GM18517 (cell line): ENCODE measurements at regions not wholly inside any gene's neighbourhood (a gene's known extent, or its start where the extent isn't known, plus 50 kb on each side); places are given as distances from the start of the nearest gene placed in this dataset.

Source experiments
- ATAC-seq: cut with Tn5 transposase; IDR thresholded peaks from one replicate; pipeline ENCODE4 v1.9.1; 2021; ENCODE audit warnings: mild to moderate bottlenecking, moderate library complexity; ENCODE audit not compliant: unreplicated experiment

- ATAC-seq: no peak
Observed at GRCh38 chr2:12826781-12827180, 110.0 kb downstream of the TRIB2 start.

- no peak for ATAC-seq
Observed at GRCh38 chr2:12827721-12828120, 111.0 kb downstream of the TRIB2 start.

- no peak for ATAC-seq
Observed at GRCh38 chr2:12828980-12829379, 112.2 kb downstream of the TRIB2 start.

- ATAC-seq: no peak
Observed at GRCh38 chr2:12831016-12831415, 114.3 kb downstream of the TRIB2 start.

- no peak for ATAC-seq
Observed at GRCh38 chr2:12834239-12834638, 117.5 kb downstream of the TRIB2 start.

GRCh38 chr2:12835733-12836132 is 119.0 kb downstream of the TRIB2 start:
- no peak for ATAC-seq

- no peak for ATAC-seq
Observed at GRCh38 chr2:12839339-12839738, 122.6 kb downstream of the TRIB2 start.

GRCh38 chr2:12841021-12841420 is 124.3 kb downstream of the TRIB2 start:
- no peak for ATAC-seq

GRCh38 chr2:12842917-12843316 is 126.2 kb downstream of the TRIB2 start:
- no peak for ATAC-seq

GRCh38 chr2:12844511-12844910 is 127.8 kb downstream of the TRIB2 start:
- no peak for ATAC-seq

- no peak for ATAC-seq
Observed at GRCh38 chr2:12847694-12848575, 131.2 kb downstream of the TRIB2 start.

- no peak for ATAC-seq
Observed at GRCh38 chr2:12852135-12852534, 135.4 kb downstream of the TRIB2 start.

GRCh38 chr2:12854001-12854530 is 137.3 kb downstream of the TRIB2 start:
- ATAC-seq: no peak

GRCh38 chr2:12855508-12855907 is 138.8 kb downstream of the TRIB2 start:
- ATAC-seq: no peak

- ATAC-seq: no peak
Observed at GRCh38 chr2:12856934-12857601, 140.3 kb downstream of the TRIB2 start.

- ATAC-seq: no peak
Observed at GRCh38 chr2:12857891-12858290, 141.2 kb downstream of the TRIB2 start.

GRCh38 chr2:12858786-12859185 is 142.1 kb downstream of the TRIB2 start:
- no peak for ATAC-seq

GRCh38 chr2:12861344-12861930 is 144.7 kb downstream of the TRIB2 start:
- no peak for ATAC-seq

- ATAC-seq: no peak
Observed at GRCh38 chr2:12862541-12862940, 145.8 kb downstream of the TRIB2 start.

GRCh38 chr2:12863937-12864336 is 147.2 kb downstream of the TRIB2 start:
- ATAC-seq: no peak

GRCh38 chr2:12867631-12868287 is 151.0 kb downstream of the TRIB2 start:
- ATAC-seq: no peak
